OCI-LY3 (cell line): ENCODE measurements at regions not wholly inside any gene's neighbourhood (a gene's known extent, or its start where the extent isn't known, plus 50 kb on each side); places are given as distances from the start of the nearest gene placed in this dataset.

Experiments
- EZH2phosphoT487 ChIP-seq: fragments of 200-600 bp; shearing (Covaris generic); IDR thresholded peaks from 2 replicates; pipeline ENCODE4 v1.6.1; 2018; ENCODE audit warnings: antibody characterized with exemption, mixed run types, low read depth
- TF ChIP-seq, protein P1 (sequence below): fragments of 200-600, 300-600 bp; sonication (generic); IDR thresholded peaks from 2 replicates; pipeline ENCODE4 v1.5.1; 2014; ENCODE audit warnings: antibody characterized with exemption, low read length, low read depth

DNA sequence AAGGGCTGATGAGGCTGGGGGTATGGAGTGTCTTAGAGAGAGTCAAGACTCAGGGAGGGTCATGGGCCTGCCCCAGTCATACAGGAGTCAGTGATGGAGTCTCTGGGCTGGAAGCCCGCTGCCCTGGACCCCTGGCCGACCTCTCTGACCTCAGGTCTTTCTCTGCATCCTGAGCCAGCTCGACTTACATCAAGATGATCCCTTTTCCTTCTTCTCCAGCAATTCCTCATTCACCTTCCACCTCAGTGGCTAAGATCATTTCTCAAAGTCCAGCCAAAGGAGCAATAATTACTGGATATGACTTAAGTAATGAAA is 308.6 kb downstream of the MATN1 start:
- TF ChIP-seq, protein P1, sequence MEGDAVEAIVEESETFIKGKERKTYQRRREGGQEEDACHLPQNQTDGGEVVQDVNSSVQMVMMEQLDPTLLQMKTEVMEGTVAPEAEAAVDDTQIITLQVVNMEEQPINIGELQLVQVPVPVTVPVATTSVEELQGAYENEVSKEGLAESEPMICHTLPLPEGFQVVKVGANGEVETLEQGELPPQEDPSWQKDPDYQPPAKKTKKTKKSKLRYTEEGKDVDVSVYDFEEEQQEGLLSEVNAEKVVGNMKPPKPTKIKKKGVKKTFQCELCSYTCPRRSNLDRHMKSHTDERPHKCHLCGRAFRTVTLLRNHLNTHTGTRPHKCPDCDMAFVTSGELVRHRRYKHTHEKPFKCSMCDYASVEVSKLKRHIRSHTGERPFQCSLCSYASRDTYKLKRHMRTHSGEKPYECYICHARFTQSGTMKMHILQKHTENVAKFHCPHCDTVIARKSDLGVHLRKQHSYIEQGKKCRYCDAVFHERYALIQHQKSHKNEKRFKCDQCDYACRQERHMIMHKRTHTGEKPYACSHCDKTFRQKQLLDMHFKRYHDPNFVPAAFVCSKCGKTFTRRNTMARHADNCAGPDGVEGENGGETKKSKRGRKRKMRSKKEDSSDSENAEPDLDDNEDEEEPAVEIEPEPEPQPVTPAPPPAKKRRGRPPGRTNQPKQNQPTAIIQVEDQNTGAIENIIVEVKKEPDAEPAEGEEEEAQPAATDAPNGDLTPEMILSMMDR: no peak
- no peak for TF ChIP-seq EZH2phosphoT487
